GM12891 (cell line): ENCODE measurements at regions not wholly inside any gene's neighbourhood (a gene's known extent, or its start where the extent isn't known, plus 50 kb on each side); places are given as distances from the start of the nearest gene placed in this dataset.

Experiments
- PAX5 ChIP-seq: IDR thresholded peaks from 2 replicates; pipeline ENCODE4 v1.6.1; 2011; ENCODE audit warnings: low read length, moderate library complexity, mild to moderate bottlenecking; ENCODE audit not compliant: insufficient read depth, severe bottlenecking
- POLR2A ChIP-seq: IDR thresholded peaks from 2 replicates; pipeline ENCODE4 v1.6.1; 2011; ENCODE audit warnings: low read depth, low read length, control low read depth
- POLR2AphosphoS5 ChIP-seq: IDR thresholded peaks from 2 replicates; pipeline ENCODE4 v1.6.1; 2011; ENCODE audit warnings: low read depth, low read length, control low read depth
- POU2F2 ChIP-seq: IDR thresholded peaks from 2 replicates; pipeline ENCODE4 v1.6.1; 2011; ENCODE audit warnings: low read depth, mild to moderate bottlenecking, control low read depth, low read length, moderate library complexity
- SPI1 ChIP-seq: IDR thresholded peaks from 2 replicates; pipeline ENCODE4 v1.6.1; 2011; ENCODE audit warnings: low read depth, low read length, control low read depth
- TAF1 ChIP-seq: IDR thresholded peaks from 2 replicates; pipeline ENCODE4 v1.6.1; 2011; ENCODE audit warnings: low read depth, low read length, control low read depth

GRCh38 chr7:19970514-19970913 is 197.1 kb upstream of the TMEM196 start:
- TF ChIP-seq POU2F2 = no peak
- no peak for TF ChIP-seq POLR2A
- no peak for TF ChIP-seq POLR2AphosphoS5
- no peak for TF ChIP-seq SPI1
- no peak for TF ChIP-seq TAF1
- TF ChIP-seq PAX5 = no peak
